ENCODE measurements at regions not wholly inside any gene's neighbourhood (a gene's known extent, or its start where the extent isn't known, plus 50 kb on each side); places are given as distances from the start of the nearest gene placed in this dataset.
A peak's percentile ranks its signal among the peaks of the same experiment; 100 is the strongest.

DNA sequence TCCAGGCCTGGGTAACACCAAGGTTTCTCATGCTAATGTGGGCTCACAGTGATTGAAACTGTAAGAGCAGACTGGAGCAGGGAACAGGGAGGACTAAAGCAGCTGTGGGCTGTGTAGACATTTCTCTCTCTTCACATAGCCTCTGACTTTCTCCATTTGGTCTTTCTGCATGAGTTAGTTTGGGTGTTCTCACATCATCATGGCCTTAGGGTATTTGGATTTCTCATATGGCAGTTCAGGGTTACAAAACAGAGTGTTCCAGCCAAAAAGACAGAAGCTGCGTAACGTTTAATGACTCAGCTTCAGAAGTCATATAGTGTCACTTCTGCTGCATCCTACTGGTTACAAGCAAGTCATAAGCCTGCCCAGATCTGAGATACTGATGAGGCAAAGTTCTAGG lies 52.0 kb upstream of the OSBPL8 start:
- no peak overlapping the region for H3K27ac ChIP-seq (ENCODE audit: low read depth in 1 of 2, low read length in 1 of 2)
- H3K27me3 ChIP-seq (ENCODE audit: control insufficient read depth in 2 of 2, insufficient read depth in 1 of 2, low read length in 1 of 2) = no peaks in the 10 kb centered on the region
- no peaks in the 10 kb centered on the region for H3K36me3 ChIP-seq (ENCODE audit: control insufficient read depth in 2 of 2, insufficient read depth in 2 of 2, low read length in 1 of 2)
- no peak for DNase-seq (ENCODE audit: low read depth in 6 of 9, low spot score in 9 of 9)
- WGBS = 87% methylated on average over 2 of the region's 2 CpGs
- H3K9me3 ChIP-seq (ENCODE audit: control insufficient read depth in 2 of 2, insufficient read depth in 1 of 2, low read length in 1 of 2) = no peaks in the 10 kb centered on the region
- no peak overlapping the region for H3K4me3 ChIP-seq (ENCODE audit: low read length in 2 of 2)
- H3K4me1 ChIP-seq (ENCODE audit: control insufficient read depth in 2 of 2, insufficient read depth in 2 of 2, low read length in 2 of 2) = no peaks in the 10 kb centered on the region

DNA sequence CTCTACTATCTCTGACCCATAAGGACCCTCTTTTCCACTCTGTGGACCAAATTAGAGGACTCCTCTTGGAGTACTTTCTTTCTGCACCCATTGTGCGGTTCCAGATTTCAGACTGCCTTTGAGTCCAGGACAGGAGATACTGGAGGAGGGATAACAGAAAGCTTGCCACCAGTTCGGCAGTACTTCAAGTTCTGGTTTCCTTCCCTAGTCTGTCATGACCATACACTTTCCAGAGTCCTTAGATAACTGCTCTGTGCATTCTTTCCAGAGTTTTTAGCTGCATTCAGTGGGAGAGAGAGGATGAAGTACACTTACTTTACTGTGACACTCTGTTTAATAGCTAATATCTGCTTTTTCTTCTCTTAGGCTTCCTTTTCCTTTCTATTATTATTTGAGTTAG lies 54.8 kb upstream of the OSBPL8 start:
- 98% methylated on average over 2 of the region's 2 CpGs for WGBS
- no peak overlapping the region for H3K4me3 ChIP-seq (ENCODE audit: low read length in 2 of 2)
- H3K4me1 ChIP-seq (ENCODE audit: control insufficient read depth in 2 of 2, insufficient read depth in 2 of 2, low read length in 2 of 2) = no peaks in the 10 kb centered on the region
- no peaks in the 10 kb centered on the region for H3K27me3 ChIP-seq (ENCODE audit: control insufficient read depth in 2 of 2, insufficient read depth in 1 of 2, low read length in 1 of 2)
- no peaks in the 10 kb centered on the region for H3K9me3 ChIP-seq (ENCODE audit: control insufficient read depth in 2 of 2, insufficient read depth in 1 of 2, low read length in 1 of 2)
- no peak overlapping the region for H3K27ac ChIP-seq (ENCODE audit: low read depth in 1 of 2, low read length in 1 of 2)
- no peak for DNase-seq (ENCODE audit: low read depth in 6 of 9, low spot score in 9 of 9)
- H3K36me3 ChIP-seq (ENCODE audit: control insufficient read depth in 2 of 2, insufficient read depth in 2 of 2, low read length in 1 of 2) = no peaks in the 10 kb centered on the region

- H3K36me3 ChIP-seq (ENCODE audit: control insufficient read depth in 2 of 2, insufficient read depth in 2 of 2, low read length in 1 of 2) = no peaks in the 10 kb centered on the region
- WGBS = 94% methylated on average over 6 of the region's 6 CpGs
- no peaks in the 10 kb centered on the region for H3K27me3 ChIP-seq (ENCODE audit: control insufficient read depth in 2 of 2, insufficient read depth in 1 of 2, low read length in 1 of 2)
- no peak overlapping the region for H3K4me3 ChIP-seq (ENCODE audit: low read length in 2 of 2)
- no peak overlapping the region for H3K27ac ChIP-seq (ENCODE audit: low read depth in 1 of 2, low read length in 1 of 2)
- DNase-seq (ENCODE audit: low read depth in 6 of 9, low spot score in 9 of 9) = no peak
- H3K9me3 ChIP-seq (ENCODE audit: control insufficient read depth in 2 of 2, insufficient read depth in 1 of 2, low read length in 1 of 2) = no peaks in the 10 kb centered on the region
- no peaks in the 10 kb centered on the region for H3K4me1 ChIP-seq (ENCODE audit: control insufficient read depth in 2 of 2, insufficient read depth in 2 of 2, low read length in 2 of 2)
Measured at GRCh38 chr12:76618031-76618430, 58.5 kb upstream of the OSBPL8 start.

DNA sequence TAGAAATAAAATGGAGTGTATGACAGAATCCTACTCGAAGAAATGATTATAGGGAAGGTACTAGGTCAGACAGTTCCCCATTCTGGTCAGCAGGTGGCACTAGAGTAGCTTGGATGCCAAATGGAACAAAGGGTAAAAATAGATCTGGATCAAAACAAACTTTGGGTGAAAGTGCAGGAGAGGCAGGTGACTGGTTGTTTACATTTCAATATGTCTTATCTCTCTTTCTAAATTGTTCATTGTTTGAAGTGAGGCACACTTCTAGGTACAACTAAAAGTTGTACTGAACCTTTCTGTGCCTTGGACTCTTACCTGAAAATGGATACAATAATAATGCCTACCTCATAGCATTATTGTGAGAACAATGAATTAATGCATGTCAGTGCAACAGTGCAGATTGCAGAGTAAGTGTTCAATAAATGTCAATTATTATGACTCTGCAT lies 62.0 kb upstream of the OSBPL8 start:
- 14% methylated on average over 1 of the region's 1 CpG for WGBS
- peak; percentile 44 to 91 (median 80) for DNase-seq (ENCODE audit: low read depth in 6 of 9, low spot score in 9 of 9)
- no peaks in the 10 kb centered on the region for H3K9me3 ChIP-seq (ENCODE audit: control insufficient read depth in 2 of 2, insufficient read depth in 1 of 2, low read length in 1 of 2)
- no peaks in the 10 kb centered on the region for H3K4me1 ChIP-seq (ENCODE audit: control insufficient read depth in 2 of 2, insufficient read depth in 2 of 2, low read length in 2 of 2)
- H3K36me3 ChIP-seq (ENCODE audit: control insufficient read depth in 2 of 2, insufficient read depth in 2 of 2, low read length in 1 of 2) = no peaks in the 10 kb centered on the region
- H3K4me3 ChIP-seq (ENCODE audit: low read length in 2 of 2) = no peak overlapping the region
- H3K27ac ChIP-seq (ENCODE audit: low read depth in 1 of 2, low read length in 1 of 2) = peak overlapping the region in 1 of 2 donors; percentile 42
- H3K27me3 ChIP-seq (ENCODE audit: control insufficient read depth in 2 of 2, insufficient read depth in 1 of 2, low read length in 1 of 2) = no peaks in the 10 kb centered on the region

DNA sequence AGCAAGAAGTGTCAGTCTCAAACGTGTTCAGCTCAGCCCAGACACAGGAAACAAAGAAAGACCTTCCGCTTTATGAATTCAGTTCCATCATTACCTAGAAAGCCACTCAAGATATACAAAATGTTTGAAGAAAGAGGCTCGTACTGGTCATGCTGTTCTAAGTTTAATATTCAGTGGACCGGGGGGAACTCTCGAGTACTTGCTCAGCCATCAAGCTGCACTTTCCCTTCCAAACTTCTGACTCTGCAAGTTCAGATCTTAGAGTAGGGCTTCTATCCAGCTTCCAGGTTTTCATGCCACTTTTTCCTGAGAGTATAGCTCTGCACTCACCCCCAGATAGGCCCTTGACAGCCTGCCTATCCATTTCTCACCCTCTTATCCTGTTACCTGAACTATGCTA lies 62.8 kb upstream of the OSBPL8 start:
- H3K4me1 ChIP-seq (ENCODE audit: control insufficient read depth in 2 of 2, insufficient read depth in 2 of 2, low read length in 2 of 2) = no peaks in the 10 kb centered on the region
- no peaks in the 10 kb centered on the region for H3K9me3 ChIP-seq (ENCODE audit: control insufficient read depth in 2 of 2, insufficient read depth in 1 of 2, low read length in 1 of 2)
- no peak overlapping the region for H3K27ac ChIP-seq (ENCODE audit: low read depth in 1 of 2, low read length in 1 of 2)
- 89% methylated on average over 5 of the region's 5 CpGs for WGBS
- H3K36me3 ChIP-seq (ENCODE audit: control insufficient read depth in 2 of 2, insufficient read depth in 2 of 2, low read length in 1 of 2) = no peaks in the 10 kb centered on the region
- H3K4me3 ChIP-seq (ENCODE audit: low read length in 2 of 2) = no peak overlapping the region
- no peak for DNase-seq (ENCODE audit: low read depth in 6 of 9, low spot score in 9 of 9)
- no peaks in the 10 kb centered on the region for H3K27me3 ChIP-seq (ENCODE audit: control insufficient read depth in 2 of 2, insufficient read depth in 1 of 2, low read length in 1 of 2)

GRCh38 chr12:76622915-76623314 lies 63.3 kb upstream of the OSBPL8 start:
- Histone ChIP-seq H3K4me1 (ENCODE audit: control insufficient read depth in 2 of 2, insufficient read depth in 2 of 2, low read length in 2 of 2) (no peaks in the 10 kb centered on the region), H3K4me3 (ENCODE audit: low read length in 2 of 2) (no peak overlapping the region), H3K9me3 (ENCODE audit: control insufficient read depth in 2 of 2, insufficient read depth in 1 of 2, low read length in 1 of 2) (no peaks in the 10 kb centered on the region), H3K27ac (ENCODE audit: low read depth in 1 of 2, low read length in 1 of 2) (no peak overlapping the region), H3K36me3 (ENCODE audit: control insufficient read depth in 2 of 2, insufficient read depth in 2 of 2, low read length in 1 of 2) (no peaks in the 10 kb centered on the region), H3K27me3 (ENCODE audit: control insufficient read depth in 2 of 2, insufficient read depth in 1 of 2, low read length in 1 of 2) (no peaks in the 10 kb centered on the region)
- DNase-seq (ENCODE audit: low read depth in 6 of 9, low spot score in 9 of 9) = no peak

DNA sequence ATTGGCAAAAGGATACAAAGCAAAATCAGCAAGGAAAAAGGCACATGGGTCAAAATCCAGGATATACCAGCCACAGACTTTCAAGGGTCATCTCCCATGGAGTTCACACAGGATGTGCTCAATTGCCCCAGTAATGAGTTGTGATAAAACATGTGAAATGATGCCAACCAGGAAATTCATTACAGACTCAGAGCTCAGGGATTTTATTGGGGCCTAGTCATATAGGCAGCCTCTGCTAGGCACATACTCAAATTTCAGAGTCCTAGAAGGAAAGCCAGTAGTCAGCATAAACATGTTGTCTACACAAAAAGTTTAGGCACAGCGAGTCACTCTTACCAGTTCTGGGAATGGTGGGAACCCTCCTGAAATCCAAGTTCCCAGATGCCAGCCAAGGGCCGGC lies 64.4 kb upstream of the OSBPL8 start:
- Histone ChIP-seq H3K27ac (ENCODE audit: low read depth in 1 of 2, low read length in 1 of 2) (no peak overlapping the region), H3K4me1 (ENCODE audit: control insufficient read depth in 2 of 2, insufficient read depth in 2 of 2, low read length in 2 of 2) (peaks cover 0 to 4% of the 10 kb centered on the region in 2 donors), H3K4me3 (ENCODE audit: low read length in 2 of 2) (no peak overlapping the region), H3K36me3 (ENCODE audit: control insufficient read depth in 2 of 2, insufficient read depth in 2 of 2, low read length in 1 of 2) (no peaks in the 10 kb centered on the region), H3K9me3 (ENCODE audit: control insufficient read depth in 2 of 2, insufficient read depth in 1 of 2, low read length in 1 of 2) (no peaks in the 10 kb centered on the region), H3K27me3 (ENCODE audit: control insufficient read depth in 2 of 2, insufficient read depth in 1 of 2, low read length in 1 of 2) (no peaks in the 10 kb centered on the region)
- DNase-seq (ENCODE audit: low read depth in 6 of 9, low spot score in 9 of 9) = no peak
- WGBS = 95% methylated on average over 2 of the region's 2 CpGs

- no peak overlapping the region for H3K27ac ChIP-seq (ENCODE audit: low read depth in 1 of 2, low read length in 1 of 2)
- no peak overlapping the region for H3K4me3 ChIP-seq (ENCODE audit: low read length in 2 of 2)
- no peak for DNase-seq (ENCODE audit: low read depth in 6 of 9, low spot score in 9 of 9)
- peaks cover 0 to 4% of the 10 kb centered on the region in 2 donors for H3K4me1 ChIP-seq (ENCODE audit: control insufficient read depth in 2 of 2, insufficient read depth in 2 of 2, low read length in 2 of 2)
- H3K36me3 ChIP-seq (ENCODE audit: control insufficient read depth in 2 of 2, insufficient read depth in 2 of 2, low read length in 1 of 2) = no peaks in the 10 kb centered on the region
- H3K27me3 ChIP-seq (ENCODE audit: control insufficient read depth in 2 of 2, insufficient read depth in 1 of 2, low read length in 1 of 2) = no peaks in the 10 kb centered on the region
- no peaks in the 10 kb centered on the region for H3K9me3 ChIP-seq (ENCODE audit: control insufficient read depth in 2 of 2, insufficient read depth in 1 of 2, low read length in 1 of 2)
- 98% methylated on average over 4 of the region's 4 CpGs for WGBS
Measured at GRCh38 chr12:76627346-76628135, 68.0 kb upstream of the OSBPL8 start.

DNA sequence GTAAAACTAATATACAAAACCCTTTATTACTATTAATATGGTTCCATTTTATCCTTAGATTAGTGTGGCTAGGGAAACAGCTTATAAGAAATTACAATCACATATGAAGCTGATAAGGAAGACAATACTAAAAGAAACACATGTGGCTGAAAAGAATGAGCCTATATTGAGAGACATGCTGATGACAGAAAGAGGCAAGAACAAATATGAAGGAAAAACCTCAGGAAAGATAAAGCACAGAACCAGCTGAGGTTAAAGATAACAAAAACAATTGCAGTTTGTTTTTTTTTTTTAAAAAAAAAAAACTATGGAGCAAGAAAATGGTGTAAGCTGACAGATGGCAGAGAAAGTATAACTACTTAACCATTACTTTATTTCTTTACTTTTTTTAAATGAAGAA lies 69.2 kb upstream of the OSBPL8 start:
- Histone ChIP-seq H3K9me3 (ENCODE audit: control insufficient read depth in 2 of 2, insufficient read depth in 1 of 2, low read length in 1 of 2) (no peaks in the 10 kb centered on the region), H3K27me3 (ENCODE audit: control insufficient read depth in 2 of 2, insufficient read depth in 1 of 2, low read length in 1 of 2) (no peaks in the 10 kb centered on the region), H3K4me3 (ENCODE audit: low read length in 2 of 2) (no peak overlapping the region), H3K36me3 (ENCODE audit: control insufficient read depth in 2 of 2, insufficient read depth in 2 of 2, low read length in 1 of 2) (no peaks in the 10 kb centered on the region), H3K4me1 (ENCODE audit: control insufficient read depth in 2 of 2, insufficient read depth in 2 of 2, low read length in 2 of 2) (peaks cover 0 to 4% of the 10 kb centered on the region in 2 donors), H3K27ac (ENCODE audit: low read depth in 1 of 2, low read length in 1 of 2) (no peak overlapping the region)
- no peak for DNase-seq (ENCODE audit: low read depth in 6 of 9, low spot score in 9 of 9)

Measured in thymus (tissue), 11 donors.